Skin of body (tissue), 1 donor: ENCODE measurements at regions not wholly inside any gene's neighbourhood (a gene's known extent, or its start where the extent isn't known, plus 50 kb on each side); places are given as distances from the start of the nearest gene placed in this dataset.

Experiments
- DNase-seq: peaks from one replicate; lab custom pipeline; 2025; lab: John Stamatoyannopoulos, UW

DNA sequence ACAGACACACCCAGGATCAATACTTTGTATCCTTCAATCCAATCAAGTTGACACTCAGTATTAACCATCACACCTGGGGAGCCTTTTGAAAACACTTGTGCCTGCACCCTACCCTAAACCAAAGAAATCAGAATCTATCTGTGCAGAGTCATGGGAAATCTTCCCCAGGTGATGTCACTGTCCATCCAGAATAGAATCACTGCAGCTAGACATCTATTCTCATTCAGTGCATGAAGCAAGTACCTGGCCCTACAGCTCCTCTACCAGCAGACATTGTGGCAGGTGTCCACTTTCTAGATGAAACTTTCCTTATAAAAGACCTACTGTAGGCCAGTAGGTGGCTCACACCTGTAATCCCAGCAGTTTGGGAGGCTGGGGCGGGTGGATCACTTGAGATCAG is 262.4 kb upstream of the MARCKS start:
- no peak for DNase-seq

DNA sequence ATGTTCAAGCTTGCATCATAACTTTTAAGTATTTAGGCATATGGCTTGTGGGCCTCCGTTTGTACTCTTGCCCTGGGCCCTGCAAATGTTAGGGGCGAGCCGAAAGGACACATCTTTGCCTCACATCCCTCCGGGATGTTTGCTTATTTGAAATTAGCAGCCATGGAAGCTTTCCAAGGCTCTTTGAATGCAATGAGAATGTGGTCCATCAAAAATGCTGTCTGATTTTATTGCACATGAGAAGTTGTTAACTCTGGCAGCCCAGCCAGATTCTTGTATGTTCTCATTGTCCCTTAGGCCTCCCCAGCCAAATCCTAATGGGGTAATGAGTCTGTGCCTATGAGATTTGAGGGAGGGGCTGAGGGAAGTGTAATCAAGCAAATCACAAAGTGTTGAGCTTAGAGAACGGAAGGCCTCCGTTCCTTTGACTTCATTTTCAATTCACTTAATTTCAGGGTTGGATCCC is 261.2 kb upstream of the MARCKS start:
- peak; percentile 99 for DNase-seq

DNA sequence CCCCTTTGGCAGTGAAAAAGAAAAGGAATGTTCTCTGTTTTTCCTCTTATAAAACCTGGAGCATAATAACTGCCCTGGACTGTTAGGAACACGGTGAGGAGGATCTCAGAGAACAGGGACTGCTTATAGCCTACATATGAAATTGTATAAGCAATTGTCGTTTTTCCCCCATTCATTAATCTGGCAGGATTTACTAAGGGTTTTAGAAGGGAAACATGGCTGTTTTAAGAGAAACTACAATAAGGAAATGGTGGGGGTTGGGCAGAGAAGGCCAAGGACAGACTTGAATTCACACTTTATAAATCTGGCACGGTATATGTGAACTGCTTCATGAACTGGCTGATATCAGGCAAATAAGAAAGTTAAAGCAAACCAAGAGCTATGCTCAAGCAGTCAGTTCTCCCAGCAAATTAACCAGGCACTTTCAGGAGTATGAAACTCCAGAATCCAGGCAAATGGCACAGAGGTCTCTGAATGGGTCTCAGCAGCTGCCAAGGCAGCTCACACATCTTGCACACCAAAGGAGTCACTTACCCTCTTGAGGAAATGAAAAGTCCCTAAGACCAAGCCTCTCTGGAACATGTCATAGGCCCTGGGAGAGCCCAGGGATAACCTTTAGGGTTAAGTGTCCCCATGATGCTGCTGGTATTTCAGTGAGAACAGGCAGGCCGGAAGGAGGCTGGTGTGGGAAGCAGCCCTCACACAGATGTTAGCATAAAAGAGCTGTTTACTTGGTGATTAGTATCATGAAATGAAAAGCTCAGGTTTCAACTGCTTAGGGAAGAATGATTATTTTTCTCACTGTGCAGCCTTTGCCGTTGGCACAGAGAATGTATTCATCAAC is 260.5 kb upstream of the MARCKS start:
- DNase-seq, result peak; percentile 93

DNA sequence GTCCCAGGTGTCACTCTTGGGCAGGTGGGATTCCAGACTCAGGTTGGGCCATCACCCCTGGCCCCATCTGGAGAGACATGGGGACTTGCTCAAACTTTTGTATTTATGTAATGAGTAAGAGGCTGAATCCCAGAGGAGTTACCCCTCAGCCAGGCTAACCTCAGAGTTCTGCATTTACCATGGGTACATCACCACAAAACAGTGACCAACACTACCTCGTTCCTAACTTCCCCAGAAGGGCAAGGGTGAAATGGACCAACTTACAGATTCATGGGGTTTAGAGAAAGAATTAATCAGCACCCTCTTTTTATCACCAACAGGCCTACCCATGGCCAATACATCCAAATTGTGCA is 259.9 kb upstream of the MARCKS start:
- DNase-seq, result no peak

DNA sequence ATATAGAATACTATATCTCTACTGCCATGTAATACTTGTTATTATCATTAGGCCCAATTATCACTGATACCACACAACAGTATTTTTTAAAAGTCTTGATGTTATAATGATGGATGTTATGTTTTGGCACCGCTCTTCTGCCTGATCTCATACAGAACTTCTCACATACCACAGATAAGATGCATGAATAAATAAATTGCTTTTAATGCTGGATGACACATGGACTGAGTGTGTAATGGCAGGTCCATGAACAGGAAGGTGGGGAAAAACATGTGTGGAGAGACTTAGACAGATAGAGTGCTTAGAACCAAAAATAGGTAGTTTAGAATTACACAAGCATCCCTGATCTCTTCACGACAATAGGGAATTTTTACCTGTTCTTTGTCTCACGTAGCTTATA is 258.4 kb upstream of the MARCKS start:
- DNase-seq, result no peak

DNA sequence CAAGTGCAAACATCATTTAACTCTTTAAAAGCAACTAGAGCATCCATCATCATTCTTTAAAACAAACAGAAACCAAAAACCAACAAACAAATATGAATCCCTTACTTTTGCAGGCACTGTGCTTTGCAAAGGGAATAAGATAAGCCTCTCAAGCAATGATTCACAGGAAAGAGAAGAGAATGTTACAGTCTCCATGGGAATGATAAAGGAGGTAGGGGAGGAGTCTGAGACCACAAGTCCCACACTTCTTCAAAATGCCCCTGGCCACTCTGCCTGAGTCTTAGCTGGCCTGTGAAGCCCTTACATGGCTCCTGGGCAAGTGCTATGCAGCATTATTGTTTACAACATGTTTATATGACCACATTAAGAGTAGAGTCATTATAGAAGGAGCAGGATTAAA is 257.7 kb upstream of the MARCKS start:
- DNase-seq, result no peak

DNA sequence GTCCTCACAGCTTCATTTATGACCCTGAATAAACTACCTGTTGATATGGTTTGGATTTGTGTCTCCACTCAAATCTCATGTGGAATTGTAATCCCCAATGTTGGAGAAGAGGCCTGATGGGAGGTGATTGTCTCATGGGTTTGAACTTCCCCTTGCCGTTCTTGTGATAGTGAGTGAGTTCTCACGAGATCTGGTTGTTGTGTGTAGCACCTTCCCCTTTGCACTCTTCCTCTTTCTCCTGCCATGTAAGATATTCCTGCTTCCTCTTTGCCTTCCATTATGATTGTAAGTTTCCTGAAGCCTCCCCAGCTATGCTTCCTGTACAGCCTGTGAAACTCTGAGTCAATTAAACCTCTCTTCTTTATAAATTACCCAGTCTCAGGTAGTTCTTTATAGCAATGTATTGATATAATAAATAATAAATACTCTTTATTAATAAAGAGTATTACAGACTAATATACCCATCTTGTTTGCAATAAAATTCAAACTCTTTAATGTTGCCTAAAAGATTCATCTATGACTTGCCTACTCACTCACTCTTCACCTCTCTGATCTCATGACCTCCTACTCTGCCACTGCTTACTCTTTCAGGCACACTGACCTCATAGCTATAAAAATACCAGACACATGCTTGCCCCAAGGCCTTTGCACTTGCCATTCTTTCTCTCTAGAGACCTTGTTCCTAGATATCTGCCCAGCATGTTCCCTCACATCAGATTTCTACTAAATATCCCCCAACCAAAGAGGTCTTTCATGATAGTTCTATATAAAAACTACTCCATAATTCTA is 256.4 kb upstream of the MARCKS start:
- DNase-seq, result no peak

DNA sequence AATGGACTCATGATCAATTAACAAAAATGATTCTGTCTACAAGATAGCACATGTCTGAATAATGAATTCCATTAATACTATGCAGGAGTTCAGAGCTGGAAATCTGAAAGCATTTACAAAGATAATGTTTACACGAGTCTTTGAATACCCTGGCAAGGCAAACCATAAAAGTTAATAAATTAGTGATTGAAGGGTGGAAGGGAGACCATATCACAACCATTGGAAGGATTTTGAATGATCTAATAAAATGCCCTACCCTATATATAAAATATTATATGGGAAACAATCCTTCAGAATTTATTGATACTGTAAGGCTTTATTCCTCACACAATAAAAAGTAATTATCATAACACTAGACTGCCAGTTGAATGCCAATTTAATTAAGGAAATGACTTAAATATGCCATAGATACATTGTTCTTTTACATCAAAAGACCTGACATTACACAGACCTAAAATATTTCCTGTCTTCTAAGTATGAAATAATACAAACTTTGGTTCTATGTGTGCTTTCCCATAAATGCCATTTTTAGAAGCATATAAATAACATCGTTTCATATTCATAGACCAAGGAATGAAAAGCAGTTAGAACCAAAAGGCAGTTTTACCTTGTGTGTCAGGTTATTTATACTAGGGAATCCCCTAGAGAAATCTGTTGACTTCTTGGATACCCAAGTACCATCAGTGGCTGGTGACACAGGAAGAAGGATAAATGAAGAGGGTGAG is 249.2 kb upstream of the MARCKS start:
- no peak for DNase-seq

DNA sequence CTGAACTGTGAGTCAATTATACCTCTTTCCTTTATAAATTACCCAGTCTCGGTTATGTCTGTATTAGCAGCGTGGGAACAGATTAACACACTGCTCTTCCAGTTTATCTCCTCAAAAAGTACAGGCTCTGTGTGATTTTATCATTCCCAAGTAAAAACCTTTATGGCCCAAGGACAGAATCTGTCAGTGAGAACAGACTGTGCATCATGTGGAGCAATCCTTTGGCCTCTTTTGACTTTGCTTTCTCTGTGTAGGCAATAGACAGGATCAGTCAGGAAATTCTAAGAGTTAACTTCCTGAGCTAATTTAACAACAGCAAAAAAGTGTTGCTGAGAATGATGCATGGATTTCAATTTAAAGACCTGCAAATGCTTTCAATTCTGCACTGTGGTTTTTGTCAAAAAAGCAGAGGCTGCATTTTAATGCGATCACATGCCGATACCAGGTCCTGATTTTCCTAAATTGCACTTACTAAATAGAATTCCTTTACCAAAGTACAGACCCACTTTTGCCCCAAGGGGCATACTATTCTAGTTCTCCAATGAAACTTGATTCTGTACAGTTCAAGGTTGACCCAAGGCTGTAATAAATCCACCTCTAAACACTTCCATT is 246.7 kb upstream of the MARCKS start:
- DNase-seq, result no peak

DNA sequence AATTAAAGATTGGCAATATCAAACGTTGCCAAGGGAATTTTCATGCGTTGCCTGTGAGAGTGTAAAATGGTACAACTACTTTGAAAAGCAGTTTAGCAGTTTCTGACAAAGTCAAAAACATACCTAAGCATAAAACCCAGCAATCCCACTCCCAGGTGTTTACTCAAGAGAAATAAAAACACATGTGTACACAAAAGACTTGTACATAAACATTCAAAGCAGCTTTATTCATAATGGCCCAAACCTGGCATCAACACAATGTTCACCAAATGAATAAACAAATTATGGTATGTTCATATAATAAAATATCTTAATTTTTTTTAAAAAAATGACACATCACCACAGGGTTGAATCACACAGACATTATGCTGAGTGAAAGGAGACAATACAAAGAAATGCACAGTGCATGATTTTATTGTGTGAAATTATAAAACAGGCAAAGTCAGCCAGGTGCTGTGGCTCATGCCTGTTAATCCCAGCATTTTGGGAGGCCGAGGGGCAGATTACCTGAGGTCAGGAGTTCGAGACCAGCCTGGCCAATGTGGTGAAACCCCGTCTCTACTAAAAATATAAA is 240.4 kb upstream of the MARCKS start:
- DNase-seq, result no peak

DNA sequence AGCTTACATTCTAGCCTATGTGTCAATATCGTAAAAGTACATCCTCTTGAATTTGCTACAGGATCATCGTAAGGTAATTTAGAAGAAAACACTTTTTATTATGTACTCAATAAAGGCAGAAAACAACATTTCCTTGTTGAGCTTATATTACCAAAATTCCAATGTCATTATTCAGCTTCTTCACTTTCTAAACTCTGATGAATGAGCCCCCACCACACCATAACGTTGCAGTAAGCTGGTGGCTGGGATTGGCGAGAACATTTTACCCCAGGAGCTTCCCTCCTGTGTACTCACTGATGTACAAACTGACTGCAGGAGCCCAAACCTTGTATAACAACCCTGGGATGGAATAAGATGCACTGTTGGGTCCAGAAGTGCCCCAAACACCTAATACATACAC is 238.1 kb upstream of the MARCKS start:
- no peak for DNase-seq

DNA sequence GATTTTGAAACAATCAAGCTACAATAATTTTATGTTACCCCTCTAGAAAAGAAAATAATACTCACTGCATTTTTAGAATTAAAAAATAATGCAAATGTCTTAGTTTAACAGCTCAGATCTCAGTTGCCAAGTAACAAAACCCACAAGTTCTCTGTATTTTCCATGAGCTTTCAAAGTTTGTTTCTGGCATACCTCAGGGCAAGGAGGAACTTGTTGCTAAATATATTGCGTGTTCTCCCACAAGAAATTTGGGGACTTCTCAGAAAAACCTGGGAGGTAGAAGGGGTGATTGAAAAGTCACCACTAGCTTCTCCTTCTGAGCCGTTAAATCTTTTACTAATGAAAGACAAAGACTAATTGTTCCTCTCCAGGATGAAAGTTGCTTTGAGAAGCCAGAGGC is 236.8 kb upstream of the MARCKS start:
- DNase-seq, result no peak

DNA sequence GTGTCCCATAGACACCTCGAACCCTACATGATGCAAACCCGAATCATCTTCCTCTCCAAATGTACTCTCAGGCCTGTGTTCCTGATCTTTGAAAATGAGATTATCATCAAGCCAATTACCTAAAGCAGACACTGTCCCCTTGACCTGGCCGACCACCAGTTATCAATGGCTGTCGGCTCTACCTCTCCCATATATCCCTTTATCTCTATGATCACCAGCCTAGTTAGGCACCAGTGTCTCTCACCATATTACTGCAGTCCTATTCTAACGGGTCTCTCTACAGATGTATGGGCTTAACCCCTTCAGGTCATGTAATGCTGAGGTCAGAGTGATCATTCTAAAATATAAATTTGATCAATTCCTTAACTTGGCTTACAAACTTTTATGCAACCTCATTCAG is 234.9 kb upstream of the MARCKS start:
- no peak for DNase-seq

DNA sequence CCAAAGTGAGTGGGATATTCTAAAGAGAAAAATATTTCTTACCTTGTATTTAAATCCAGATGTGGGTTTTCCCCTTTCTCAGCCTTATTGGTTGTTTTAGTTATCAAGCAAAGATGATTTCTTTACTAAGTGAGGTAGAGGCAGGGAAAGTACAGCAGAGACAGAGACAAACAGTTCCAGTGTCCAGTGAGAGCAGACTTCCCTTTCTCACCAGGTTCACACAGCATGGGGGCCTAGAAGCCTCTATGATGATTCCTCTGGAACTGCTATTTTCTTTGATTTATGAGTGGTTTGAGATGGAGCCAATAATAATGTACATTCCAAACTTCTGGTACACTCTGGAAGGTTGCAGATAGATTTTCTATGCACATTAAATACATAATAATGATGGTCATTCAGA is 234.0 kb upstream of the MARCKS start:
- DNase-seq, result no peak

DNA sequence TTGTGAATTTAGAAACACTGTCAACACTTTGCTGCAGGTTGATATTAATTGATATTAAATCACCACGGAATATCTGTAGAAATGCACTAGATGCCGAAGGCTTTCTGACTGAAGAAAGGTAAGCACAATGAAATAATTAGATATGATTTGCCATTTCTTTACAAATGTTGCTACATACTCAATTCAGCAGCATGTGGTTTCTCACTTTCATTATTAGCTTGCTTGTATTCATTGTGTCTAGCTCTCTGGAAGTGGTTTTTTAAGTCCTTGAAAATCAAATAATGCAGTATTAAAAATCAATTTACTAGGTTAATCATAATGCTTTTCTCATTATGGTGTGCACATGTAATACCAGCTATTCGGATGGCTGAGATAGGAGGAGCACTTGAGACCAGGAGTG is 231.3 kb upstream of the MARCKS start:
- no peak for DNase-seq

DNA sequence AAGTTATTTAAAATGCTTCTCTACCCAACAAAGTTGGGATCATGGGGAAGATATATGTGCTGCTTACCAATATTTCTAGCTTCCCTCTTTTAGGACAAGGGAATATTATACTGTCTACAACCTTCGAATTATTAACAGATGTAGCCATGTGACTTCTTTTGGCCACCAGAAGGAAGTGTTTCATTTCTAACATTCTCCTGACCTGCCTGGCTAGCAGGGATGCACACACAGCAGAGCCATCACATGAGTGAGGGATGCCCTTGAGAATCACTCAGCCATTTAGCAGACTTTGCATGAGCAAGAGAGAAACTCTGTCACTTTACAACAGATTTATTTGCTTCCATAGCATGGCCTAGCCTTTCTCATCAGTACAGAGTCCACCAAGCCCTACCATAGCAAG is 230.7 kb upstream of the MARCKS start:
- no peak for DNase-seq

DNA sequence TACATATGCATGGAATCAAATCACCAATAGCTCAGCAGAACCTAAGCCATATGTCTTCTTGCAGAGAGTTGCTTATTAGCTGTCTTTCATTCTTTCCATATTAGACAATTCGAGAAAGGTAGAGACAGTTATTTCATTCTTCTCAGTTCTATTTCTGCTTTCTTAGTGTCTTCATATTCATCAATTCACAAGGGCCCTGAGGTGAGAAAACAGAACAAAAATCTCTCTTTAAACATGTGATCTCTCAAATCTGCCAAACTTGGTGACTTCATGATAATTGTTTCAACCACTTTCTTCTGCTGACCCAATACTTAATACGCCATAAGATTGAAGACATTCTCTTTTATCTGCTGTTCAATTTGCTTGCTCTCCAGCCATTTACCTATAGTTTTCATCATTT is 229.7 kb upstream of the MARCKS start:
- no peak for DNase-seq

DNA sequence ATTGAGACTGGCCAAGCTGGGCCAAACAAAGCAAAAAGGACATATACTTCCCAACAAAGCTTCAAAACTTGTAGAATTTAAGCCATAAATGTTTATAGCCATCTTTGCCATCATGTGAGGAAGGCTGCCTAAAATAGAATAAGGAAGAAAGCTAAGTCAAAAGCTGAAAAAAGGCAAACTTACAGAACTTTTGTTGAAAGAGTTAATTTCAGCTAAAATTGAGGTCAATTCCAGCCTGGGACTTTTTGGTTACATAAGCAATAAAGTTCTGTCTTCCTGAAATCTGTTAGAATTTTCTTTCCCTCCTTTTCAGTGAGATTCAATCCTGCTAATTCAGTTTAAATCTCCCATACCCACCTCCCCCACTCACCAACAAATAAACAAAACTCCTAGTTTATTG is 227.9 kb upstream of the MARCKS start:
- no peak for DNase-seq

DNA sequence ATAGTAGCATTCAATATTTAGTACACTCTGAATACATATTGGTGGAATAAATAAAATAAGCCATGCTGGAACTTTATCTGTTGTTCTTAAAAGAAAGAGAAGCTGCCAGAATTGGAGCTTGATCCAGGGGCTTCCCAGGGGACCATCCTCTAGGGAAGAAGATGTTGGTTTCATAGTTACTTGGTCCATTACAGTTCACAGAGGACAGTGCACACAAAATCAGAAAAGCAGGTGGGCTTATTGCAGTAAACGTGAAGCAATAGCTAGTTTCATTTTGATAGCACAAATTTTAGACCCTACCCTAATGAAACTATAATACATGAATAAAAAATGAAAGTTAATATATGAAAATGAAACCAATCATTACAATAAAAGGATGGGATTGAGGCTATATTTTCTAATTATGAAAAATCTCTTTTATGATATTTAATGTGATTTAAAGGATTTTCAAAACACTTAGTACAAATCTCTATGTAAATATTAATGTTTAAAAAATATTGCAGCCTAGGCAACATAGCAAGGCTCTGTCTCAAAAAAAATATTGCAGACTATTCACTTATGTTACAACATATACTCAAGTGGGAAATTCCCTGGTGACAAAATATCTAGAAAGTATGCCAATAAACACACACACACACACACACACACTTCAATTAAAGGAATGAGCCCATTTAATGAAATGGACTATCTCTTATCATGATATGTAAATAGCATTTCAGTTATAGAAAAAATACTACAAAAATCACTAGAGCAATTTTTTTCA is 227.0 kb upstream of the MARCKS start:
- no peak for DNase-seq

DNA sequence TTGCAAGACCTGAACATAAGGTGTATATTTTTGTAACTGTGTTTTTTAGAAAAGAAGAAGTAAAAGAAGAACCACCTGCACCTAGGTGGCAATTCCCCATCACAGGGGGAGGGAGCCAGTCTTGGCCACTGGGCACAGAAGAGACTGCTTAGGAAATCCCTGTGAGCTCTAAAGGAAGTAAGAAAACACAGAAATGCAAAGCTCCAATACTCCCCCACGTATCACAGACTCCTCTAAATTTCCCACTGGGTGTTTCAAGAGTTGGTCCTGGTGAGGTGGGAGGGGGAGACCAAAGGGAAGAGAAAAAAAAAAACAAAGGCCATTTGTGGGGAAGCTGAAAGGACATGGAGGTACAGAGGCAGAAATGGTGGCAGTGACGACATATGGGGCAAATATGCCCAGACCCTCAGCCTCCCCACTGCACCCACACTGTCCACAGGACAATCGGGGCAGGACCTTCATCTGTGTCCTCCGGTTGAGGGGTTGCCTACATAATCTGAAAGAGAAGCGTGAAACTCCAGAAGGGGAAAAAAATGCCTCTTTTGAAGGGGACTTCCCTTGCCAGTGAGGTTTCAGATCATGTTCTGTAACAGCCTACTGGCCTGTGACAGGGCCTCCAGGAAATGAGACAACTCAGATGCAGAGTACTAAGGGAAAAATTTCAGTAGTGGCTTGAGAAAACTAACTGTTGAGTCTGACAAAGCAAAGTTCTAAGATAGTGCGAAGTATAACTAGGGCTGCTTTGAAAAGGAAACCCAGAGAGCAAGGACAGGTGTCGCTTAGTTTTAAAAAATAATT is 226.2 kb upstream of the MARCKS start:
- no peak for DNase-seq
